ENCODE measurements at regions not wholly inside any gene's neighbourhood (a gene's known extent, or its start where the extent isn't known, plus 50 kb on each side); places are given as distances from the start of the nearest gene placed in this dataset.
"Not testable (repeated sequence)": the region's sequence is repeated elsewhere in the genome, so short reads cannot be mapped to it uniquely, and the experiment has no call there.

- no peak for DNase-seq (ENCODE audit: low read depth)
- TF ChIP-seq CTCF (conservative IDR thresholded peaks at IDR 0.05; ENCODE audit: low read depth, low read length): no peak
- no peak overlapping the region for H3K4me3 ChIP-seq (ENCODE audit: low read depth, low read length)
Measured at GRCh38 chr4:23972805-23973204, 83.0 kb upstream of the PPARGC1A start.

- no peak for TF ChIP-seq CTCF (conservative IDR thresholded peaks at IDR 0.05; ENCODE audit: low read depth, low read length)
- no peak overlapping the region for H3K4me3 ChIP-seq (ENCODE audit: low read depth, low read length)
- DNase-seq (ENCODE audit: low read depth): no peak
Measured at GRCh38 chr4:23972187-23972586, 82.3 kb upstream of the PPARGC1A start.

- TF ChIP-seq CTCF (conservative IDR thresholded peaks at IDR 0.05; ENCODE audit: low read depth, low read length): no peak
Measured at GRCh38 chr4:23970201-23970850, 80.5 kb upstream of the PPARGC1A start.

GRCh38 chr4:23969635-23970145, 79.8 kb upstream of the PPARGC1A start:
- H3K4me3 ChIP-seq (ENCODE audit: low read depth, low read length): no peak overlapping the region
- DNase-seq (ENCODE audit: low read depth): no peak
- TF ChIP-seq CTCF (conservative IDR thresholded peaks at IDR 0.05; ENCODE audit: low read depth, low read length): no peak

More at GRCh38 chr4:23970201-23970850, 80.5 kb upstream of the PPARGC1A start:
- peak; percentile 14 for DNase-seq (ENCODE audit: low read depth)
- H3K4me3 ChIP-seq (ENCODE audit: low read depth, low read length): no peak overlapping the region

GRCh38 chr4:23967281-23967680, 77.4 kb upstream of the PPARGC1A start:
- TF ChIP-seq CTCF (conservative IDR thresholded peaks at IDR 0.05; ENCODE audit: low read depth, low read length): no peak
- no peak for DNase-seq (ENCODE audit: low read depth)
- no peak overlapping the region for H3K4me3 ChIP-seq (ENCODE audit: low read depth, low read length)

GRCh38 chr4:23966725-23967124, 76.9 kb upstream of the PPARGC1A start:
- TF ChIP-seq CTCF (conservative IDR thresholded peaks at IDR 0.05; ENCODE audit: low read depth, low read length): peak; percentile 65
- no peak overlapping the region for H3K4me3 ChIP-seq (ENCODE audit: low read depth, low read length)
- peak; percentile 38 for DNase-seq (ENCODE audit: low read depth)

- no peak overlapping the region for H3K4me3 ChIP-seq (ENCODE audit: low read depth, low read length)
- TF ChIP-seq CTCF (conservative IDR thresholded peaks at IDR 0.05; ENCODE audit: low read depth, low read length): no peak
- no peak for DNase-seq (ENCODE audit: low read depth)
Measured at GRCh38 chr4:23962462-23962861, 72.6 kb upstream of the PPARGC1A start.

- H3K4me3 ChIP-seq (ENCODE audit: low read depth, low read length); DNase-seq (ENCODE audit: low read depth): not testable (repeated sequence)
Measured at GRCh38 chr4:23961395-23961794, 71.5 kb upstream of the PPARGC1A start.

Measured in choroid plexus epithelial cell (primary cell).